GM19043 (cell line): ENCODE measurements at regions not wholly inside any gene's neighbourhood (a gene's known extent, or its start where the extent isn't known, plus 50 kb on each side); places are given as distances from the start of the nearest gene placed in this dataset.
"Not testable (repeated sequence)": the region's sequence is repeated elsewhere in the genome, so short reads cannot be mapped to it uniquely, and the experiment has no call there.

Experiments
- ATAC-seq: cut with Tn5 transposase; IDR thresholded peaks from one replicate; pipeline ENCODE4 v1.9.1; 2021; ENCODE audit warnings: low read depth; ENCODE audit not compliant: unreplicated experiment

- no peak for ATAC-seq
These were observed 72.2 kb downstream of the CRLF2 start for GRCh38 chrX:1140236-1140681.

GRCh38 chrX:1139185-1139500 lies 73.3 kb downstream of the CRLF2 start:
- no peak for ATAC-seq

- no peak for ATAC-seq
These were observed 73.8 kb downstream of the CRLF2 start for GRCh38 chrX:1138476-1139184.

DNA sequence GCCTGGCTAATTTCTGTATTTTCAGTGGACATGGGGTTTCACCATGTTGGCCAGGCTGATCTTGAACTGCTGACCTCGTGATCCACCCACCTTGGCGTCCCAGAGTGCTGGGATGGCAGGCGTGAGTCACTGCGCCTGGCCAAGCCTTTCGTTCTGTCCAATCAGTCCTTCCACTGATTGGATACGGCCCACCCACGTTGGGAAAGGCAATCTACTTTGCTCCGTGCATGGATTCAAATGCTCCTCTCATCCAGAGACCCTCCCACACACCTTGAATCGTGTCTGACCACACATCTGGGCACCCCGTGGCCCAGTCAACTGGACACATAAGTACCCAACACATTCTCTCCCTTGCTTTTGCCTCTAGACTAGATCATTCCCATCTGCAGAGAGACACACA lies 74.9 kb downstream of the CRLF2 start:
- no peak for ATAC-seq

DNA sequence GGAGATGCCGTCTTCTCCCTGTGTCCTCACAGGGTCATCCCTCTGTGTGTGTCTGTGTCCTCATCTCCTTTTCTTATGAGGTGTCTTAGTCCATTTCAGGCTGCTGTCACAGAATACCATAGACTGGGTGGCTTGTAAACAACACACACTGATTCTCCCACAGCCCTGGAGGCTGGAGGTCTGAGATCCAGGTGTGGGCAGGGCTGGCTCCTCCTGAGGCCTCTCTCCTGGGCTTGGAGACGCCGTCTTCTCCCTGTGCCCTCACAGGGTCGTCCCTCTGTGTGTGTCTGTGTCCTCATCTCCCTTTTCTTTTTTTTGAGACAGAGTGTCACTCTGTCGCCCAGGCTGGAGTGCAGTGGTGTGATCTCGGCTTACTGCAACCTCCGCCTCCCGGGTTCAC lies 75.9 kb downstream of the CRLF2 start:
- ATAC-seq: not testable (repeated sequence)

GRCh38 chrX:1134976-1135375 lies 77.5 kb downstream of the CRLF2 start:
- no peak for ATAC-seq

DNA sequence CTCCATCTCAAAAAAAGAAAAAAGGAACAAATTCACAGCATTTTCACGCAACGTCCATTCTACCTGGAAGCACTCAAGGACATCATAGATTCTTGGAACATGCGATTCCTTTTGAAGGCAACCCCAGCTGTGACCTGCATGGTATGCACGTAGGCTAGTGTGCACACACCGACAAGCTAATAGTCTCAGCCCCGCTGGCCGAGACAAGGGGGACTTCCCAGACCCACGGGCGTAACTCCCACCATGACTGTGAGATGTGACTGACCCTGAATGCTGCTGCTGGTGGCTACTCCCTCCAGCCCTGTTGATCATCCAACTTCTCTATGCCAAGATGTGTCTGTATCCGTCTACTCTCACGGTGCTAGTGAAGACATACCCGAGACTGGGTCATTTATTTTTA lies 78.3 kb downstream of the CRLF2 start:
- no peak for ATAC-seq

GRCh38 chrX:1126738-1127137 lies 85.7 kb downstream of the CRLF2 start:
- no peak for ATAC-seq

GRCh38 chrX:1124531-1124930 lies 87.9 kb downstream of the CRLF2 start:
- no peak for ATAC-seq

DNA sequence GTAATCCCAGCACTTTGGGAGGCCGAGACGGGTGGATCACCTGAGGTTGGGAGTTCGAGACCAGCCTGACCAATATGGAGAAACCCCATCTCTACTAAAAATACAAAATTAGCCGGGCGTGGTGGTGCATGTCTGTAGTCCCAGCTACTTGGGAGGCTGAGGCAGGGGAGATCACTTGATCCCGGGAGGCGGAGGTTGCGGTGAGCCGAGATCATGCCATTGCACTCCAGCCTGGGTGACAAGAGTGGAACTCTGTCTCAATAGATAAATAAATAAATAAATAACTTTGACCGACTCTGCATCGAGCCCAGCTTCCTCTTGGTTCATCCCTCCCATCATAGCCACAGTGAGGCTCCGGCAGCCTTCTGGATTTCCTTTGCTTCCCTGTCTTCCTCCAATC lies 89.6 kb downstream of the CRLF2 start:
- not testable (repeated sequence) for ATAC-seq

- ATAC-seq: no peak
These were observed 93.2 kb downstream of the CRLF2 start for GRCh38 chrX:1119275-1119674.

DNA sequence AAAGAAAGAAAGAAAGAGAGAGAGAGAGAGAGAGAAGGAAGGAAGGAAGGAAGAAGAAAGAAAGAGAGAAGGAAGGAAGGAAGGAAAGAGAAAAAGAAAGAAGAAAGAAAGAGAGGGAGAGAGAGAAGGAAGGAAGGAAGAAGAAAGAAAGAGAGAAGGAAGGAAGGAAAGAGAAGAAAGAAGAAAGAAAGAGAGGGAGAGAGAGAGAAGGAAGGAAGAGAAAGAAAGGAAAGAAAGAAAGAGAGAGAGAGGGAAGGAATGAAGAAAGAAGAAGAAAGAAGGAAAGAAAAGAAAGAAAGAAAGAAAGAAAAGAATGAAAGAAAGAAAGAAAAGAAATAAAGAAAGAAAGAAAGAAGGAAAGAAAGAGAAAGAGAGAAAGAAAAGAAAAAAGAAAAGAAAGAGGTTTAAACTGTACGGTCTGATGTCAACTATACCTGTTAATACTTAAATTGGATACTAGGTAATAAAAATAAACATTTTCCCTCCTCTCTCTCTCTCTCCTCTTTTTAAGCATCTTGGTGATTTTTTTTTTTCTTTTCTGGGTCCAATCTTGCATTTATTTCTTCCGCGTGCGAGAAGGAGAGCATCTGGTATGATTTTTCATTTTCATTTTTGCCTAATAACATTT lies 93.8 kb downstream of the CRLF2 start:
- no peak for ATAC-seq

DNA sequence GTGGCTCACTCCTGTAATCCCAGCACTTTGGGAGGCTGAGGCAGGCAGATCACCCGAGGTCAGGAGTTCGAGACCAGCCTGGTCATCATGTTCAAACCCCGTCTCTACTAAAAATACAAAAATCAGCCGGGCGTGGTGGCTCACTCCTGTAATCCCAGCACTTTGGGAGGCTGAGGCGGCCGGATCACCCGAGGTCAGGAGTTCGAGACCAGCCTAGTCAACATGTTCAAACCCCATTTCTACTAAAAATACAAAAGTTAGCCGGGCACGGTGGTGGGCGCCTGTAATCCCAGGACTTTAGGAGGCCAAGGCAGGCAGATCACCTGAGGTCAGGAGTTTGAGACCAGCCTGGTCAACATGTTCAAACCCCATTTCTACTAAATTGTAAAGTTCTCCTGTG lies 97.0 kb downstream of the CRLF2 start:
- ATAC-seq: not testable (repeated sequence)

DNA sequence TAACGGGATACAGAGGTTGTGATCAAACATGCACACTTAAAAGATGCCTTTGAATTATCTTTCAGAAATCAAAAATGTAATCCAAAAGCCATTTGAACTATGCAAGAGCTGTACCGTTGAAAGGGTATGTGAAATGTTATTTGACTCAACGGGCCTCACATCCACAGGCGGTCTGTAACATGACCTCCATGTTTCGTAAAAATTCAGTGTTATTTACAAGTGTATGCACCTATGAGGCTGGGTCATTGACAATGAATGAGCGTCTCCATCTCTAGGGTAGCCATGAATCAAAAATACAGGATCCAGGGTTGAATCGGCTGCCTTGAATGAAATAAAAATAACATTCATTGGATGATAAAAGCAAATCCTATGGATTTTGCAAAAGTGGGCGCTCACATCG lies 100.1 kb downstream of the CRLF2 start:
- ATAC-seq: no peak

GRCh38 chrX:1111601-1112300 lies 100.7 kb downstream of the CRLF2 start:
- ATAC-seq: no peak

- ATAC-seq: no peak
These were observed 102.8 kb downstream of the CRLF2 start for GRCh38 chrX:1109580-1110119.

GRCh38 chrX:1108501-1109445 lies 103.7 kb downstream of the CRLF2 start:
- ATAC-seq: no peak

- ATAC-seq: no peak
These were observed 105.8 kb downstream of the CRLF2 start for GRCh38 chrX:1106478-1107210.

DNA sequence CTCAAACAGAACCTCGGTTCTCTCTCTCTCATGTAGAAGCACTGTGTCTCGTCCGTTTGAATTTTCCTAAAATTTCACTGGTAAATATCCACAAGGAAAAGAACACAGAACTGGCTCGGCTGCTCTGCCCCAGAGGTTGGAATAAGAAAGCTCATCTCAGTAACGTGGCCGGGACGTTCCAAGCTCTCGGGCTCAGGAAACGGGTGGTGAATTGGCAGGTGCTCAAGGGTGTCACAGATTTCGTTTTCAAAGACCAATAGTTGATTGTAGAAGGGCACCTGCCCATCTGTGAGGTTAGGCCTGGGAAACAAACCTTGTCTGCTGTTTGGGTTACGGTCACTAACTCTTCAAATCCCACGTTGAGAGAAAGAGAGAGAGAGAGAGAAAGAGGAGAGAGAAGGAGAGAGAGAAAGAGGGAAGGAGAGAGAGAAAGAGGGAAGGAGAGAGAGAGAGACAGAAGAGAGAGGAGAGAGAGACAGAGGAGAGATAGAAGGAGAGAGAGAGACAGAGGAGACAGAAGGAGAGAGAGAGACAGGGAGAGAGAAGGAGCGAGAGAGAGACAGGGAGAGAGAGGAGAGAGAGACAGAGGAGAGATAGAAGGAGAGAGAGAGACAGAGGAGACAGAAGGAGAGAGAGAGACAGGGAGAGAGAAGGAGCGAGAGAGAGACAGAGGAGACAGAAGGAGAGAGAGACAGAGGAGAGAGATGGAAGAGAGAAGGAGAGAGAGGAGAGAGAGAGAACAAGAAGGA lies 106.6 kb downstream of the CRLF2 start:
- no peak for ATAC-seq
